OCI-LY1 (cell line): ENCODE measurements at regions not wholly inside any gene's neighbourhood (a gene's known extent, or its start where the extent isn't known, plus 50 kb on each side); places are given as distances from the start of the nearest gene placed in this dataset.

Experiments
- H2AFZ ChIP-seq: fragments of 200-600 bp; sonication (generic), shearing (Covaris generic); 2 replicates; pipeline ENCODE4 v1.6.0; 2014; ENCODE audit warnings: antibody characterized with exemption, mild to moderate bottlenecking, low read length
- H3F3A ChIP-seq: fragments of 200-600 bp; sonication (generic), shearing (Covaris generic); 2 replicates; pipeline ENCODE4 v1.6.0; 2014; ENCODE audit warnings: mild to moderate bottlenecking, antibody characterized with exemption, low read length, moderate library complexity; ENCODE audit not compliant: insufficient read depth
- H3K27ac ChIP-seq: fragments of 200-600 bp; sonication (generic); 2 replicates; pipeline ENCODE4 v1.5.1; 2014; ENCODE audit warnings: low read length, mixed run types, mild to moderate bottlenecking, low read depth; ENCODE audit not compliant: poor library complexity, severe bottlenecking
- H3K27me3 ChIP-seq: fragments of 200-600 bp; sonication (generic); 2 replicates; pipeline ENCODE4 v1.6.0; 2014; ENCODE audit warnings: antibody characterized with exemption, mild to moderate bottlenecking, low read length, moderate library complexity; ENCODE audit not compliant: insufficient read depth
- H3K36me3 ChIP-seq: fragments of 200-600 bp; sonication (generic); 2 replicates; pipeline ENCODE4 v1.6.1; 2014; ENCODE audit warnings: mild to moderate bottlenecking, antibody characterized with exemption, low read length, moderate library complexity, mixed read lengths; ENCODE audit not compliant: insufficient read depth
- H3K4me1 ChIP-seq: fragments of 200-600 bp; sonication (generic); 2 replicates; pipeline ENCODE4 v1.5.1; 2014; ENCODE audit warnings: mild to moderate bottlenecking, low read length, moderate library complexity; ENCODE audit not compliant: insufficient read depth, severe bottlenecking
- H3K4me2 ChIP-seq: fragments of 200-600 bp; sonication (generic), shearing (Covaris generic); 2 replicates; pipeline ENCODE4 v1.6.1; 2014; ENCODE audit warnings: low read length
- H3K4me3 ChIP-seq: fragments of 200-600 bp; sonication (generic); 2 replicates; pipeline ENCODE4 v1.5.1; 2014; ENCODE audit warnings: low read length, low read depth, mild to moderate bottlenecking, mixed read lengths; ENCODE audit not compliant: poor library complexity, severe bottlenecking
- H3K79me2 ChIP-seq: fragments of 200-600 bp; shearing (Covaris generic); 2 replicates; pipeline ENCODE4 v1.6.1; 2016; ENCODE audit warnings: mixed run types, low read length, mixed read lengths; ENCODE audit not compliant: insufficient read depth
- H3K9ac ChIP-seq: fragments of 200-600 bp; sonication (generic), shearing (Covaris generic); 2 replicates; pipeline ENCODE4 v1.6.1; 2014; ENCODE audit warnings: mild to moderate bottlenecking, low read length, mixed read lengths
- H3K9me2 ChIP-seq: fragments of 200-600 bp; sonication (generic), shearing (Covaris generic); 2 replicates; pipeline ENCODE4 v1.6.1; 2014; ENCODE audit warnings: low read depth, mild to moderate bottlenecking, low read length, mixed read lengths
- H3K9me3 ChIP-seq: fragments of 200-600 bp; shearing (Covaris generic); 2 replicates; pipeline ENCODE4 v1.6.1; 2014; ENCODE audit warnings: low read length, mixed read lengths
- H4K20me1 ChIP-seq: fragments of 200-600 bp; sonication (generic), shearing (Covaris generic); 2 replicates; pipeline ENCODE4 v1.6.0; 2016; ENCODE audit warnings: mild to moderate bottlenecking, low read length; ENCODE audit not compliant: insufficient read depth
- EZH2 ChIP-seq: fragments of 200-600 bp; sonication (generic), shearing (Covaris generic); IDR thresholded peaks from 2 replicates; pipeline ENCODE4 v1.8.0; 2017; ENCODE audit warnings: borderline replicate concordance, mixed run types, mild to moderate bottlenecking, antibody characterized with exemption, low read length, moderate library complexity, mixed read lengths
- TF ChIP-seq, protein P1 (sequence below): fragments of 200-600 bp; sonication (generic), shearing (Covaris generic); IDR thresholded peaks from 2 replicates; pipeline ENCODE4 v1.5.1; 2017; ENCODE audit warnings: mild to moderate bottlenecking, antibody characterized with exemption, low read length, moderate library complexity, mixed read lengths

DNA sequence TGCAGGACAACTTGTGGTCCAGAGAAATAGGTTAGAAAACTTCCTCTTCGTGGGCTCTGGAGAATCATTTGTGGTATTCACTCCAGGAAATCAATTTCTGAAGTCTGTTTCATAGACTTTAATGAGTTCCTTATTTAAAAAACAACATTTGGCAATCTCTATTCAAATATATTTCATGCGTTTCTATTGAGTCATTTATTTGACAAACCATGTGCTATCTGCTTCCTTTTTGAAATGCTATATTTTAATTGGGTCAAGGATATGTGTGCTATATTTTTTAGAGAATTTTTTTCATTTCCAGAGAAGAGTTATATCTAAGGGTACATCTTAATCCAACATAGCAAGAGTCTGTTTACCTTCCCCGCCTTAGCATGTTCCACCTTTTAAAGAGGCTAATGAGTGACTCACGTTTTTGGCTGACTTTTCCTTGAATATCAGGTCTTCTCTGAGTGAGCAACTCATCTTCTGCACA, 252.4 kb upstream of the EGLN3 start:
- H3K9ac ChIP-seq, result no peak overlapping the region
- no peaks in the 10 kb centered on the region for H3K9me3 ChIP-seq

DNA sequence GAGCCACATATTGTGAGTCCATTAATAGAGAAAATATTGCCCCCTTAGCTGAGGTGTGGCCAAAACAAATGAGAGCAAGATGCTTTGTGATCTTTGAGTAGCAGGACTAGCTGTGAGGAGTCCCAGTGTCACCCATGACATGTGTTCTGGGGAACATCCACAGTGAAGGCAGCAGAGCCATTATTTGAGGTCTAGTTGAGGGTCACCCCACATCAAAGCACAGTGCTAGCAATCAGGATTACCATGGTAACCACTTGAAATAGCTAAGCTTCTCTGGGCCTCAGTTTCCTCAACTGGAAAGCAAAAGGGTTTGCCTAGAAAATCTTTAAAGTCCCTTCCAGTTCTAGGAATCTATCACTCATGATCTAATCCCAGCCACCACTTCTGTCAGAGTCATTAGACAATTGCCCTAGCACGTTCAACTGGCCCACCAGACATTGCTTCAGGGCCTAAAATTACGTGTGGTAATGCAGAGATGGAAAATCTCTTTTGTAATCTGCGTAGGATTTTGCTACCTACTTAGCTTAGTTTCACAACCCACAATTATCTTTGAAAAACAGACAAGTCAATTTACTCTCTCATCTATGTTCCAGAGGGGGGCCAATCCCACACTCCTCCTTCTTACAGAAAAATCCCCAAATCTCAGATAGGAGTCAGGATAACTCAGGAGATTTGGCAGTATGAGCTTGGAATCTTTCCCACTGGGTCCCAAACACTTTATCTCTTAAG, 251.2 kb upstream of the EGLN3 start:
- H3K36me3 ChIP-seq, result no peaks in the 10 kb centered on the region
- H3K27ac ChIP-seq, result no peak overlapping the region
- no peaks in the 10 kb centered on the region for H3K4me1 ChIP-seq
- no peak overlapping the region for H3K4me3 ChIP-seq
- H3K27me3 ChIP-seq, result no peaks in the 10 kb centered on the region
- TF ChIP-seq EZH2, result no peak
- TF ChIP-seq, protein P1, sequence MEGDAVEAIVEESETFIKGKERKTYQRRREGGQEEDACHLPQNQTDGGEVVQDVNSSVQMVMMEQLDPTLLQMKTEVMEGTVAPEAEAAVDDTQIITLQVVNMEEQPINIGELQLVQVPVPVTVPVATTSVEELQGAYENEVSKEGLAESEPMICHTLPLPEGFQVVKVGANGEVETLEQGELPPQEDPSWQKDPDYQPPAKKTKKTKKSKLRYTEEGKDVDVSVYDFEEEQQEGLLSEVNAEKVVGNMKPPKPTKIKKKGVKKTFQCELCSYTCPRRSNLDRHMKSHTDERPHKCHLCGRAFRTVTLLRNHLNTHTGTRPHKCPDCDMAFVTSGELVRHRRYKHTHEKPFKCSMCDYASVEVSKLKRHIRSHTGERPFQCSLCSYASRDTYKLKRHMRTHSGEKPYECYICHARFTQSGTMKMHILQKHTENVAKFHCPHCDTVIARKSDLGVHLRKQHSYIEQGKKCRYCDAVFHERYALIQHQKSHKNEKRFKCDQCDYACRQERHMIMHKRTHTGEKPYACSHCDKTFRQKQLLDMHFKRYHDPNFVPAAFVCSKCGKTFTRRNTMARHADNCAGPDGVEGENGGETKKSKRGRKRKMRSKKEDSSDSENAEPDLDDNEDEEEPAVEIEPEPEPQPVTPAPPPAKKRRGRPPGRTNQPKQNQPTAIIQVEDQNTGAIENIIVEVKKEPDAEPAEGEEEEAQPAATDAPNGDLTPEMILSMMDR, result no peak
- H4K20me1 ChIP-seq, result no peaks in the 10 kb centered on the region
- no peaks in the 10 kb centered on the region for H3K9me2 ChIP-seq
- no peaks in the 10 kb centered on the region for H3K79me2 ChIP-seq
- H3F3A ChIP-seq, result no peaks in the 10 kb centered on the region
- no peak overlapping the region for H3K9ac ChIP-seq
- H3K9me3 ChIP-seq, result no peaks in the 10 kb centered on the region
- no peak overlapping the region for H2AFZ ChIP-seq
- no peak overlapping the region for H3K4me2 ChIP-seq

More for the DNA sequence above, 252.4 kb upstream of the EGLN3 start:
- no peak overlapping the region for H3K4me2 ChIP-seq
- H3K36me3 ChIP-seq, result no peaks in the 10 kb centered on the region
- H3K27me3 ChIP-seq, result no peaks in the 10 kb centered on the region
- H4K20me1 ChIP-seq, result no peaks in the 10 kb centered on the region
- H2AFZ ChIP-seq, result no peak overlapping the region
- H3K27ac ChIP-seq, result no peak overlapping the region
- H3K4me3 ChIP-seq, result no peak overlapping the region
- no peaks in the 10 kb centered on the region for H3K79me2 ChIP-seq
- H3K9me2 ChIP-seq, result no peaks in the 10 kb centered on the region
- H3F3A ChIP-seq, result no peaks in the 10 kb centered on the region
- H3K4me1 ChIP-seq, result no peaks in the 10 kb centered on the region
- TF ChIP-seq, protein P1, result no peak
- TF ChIP-seq EZH2, result no peak

DNA sequence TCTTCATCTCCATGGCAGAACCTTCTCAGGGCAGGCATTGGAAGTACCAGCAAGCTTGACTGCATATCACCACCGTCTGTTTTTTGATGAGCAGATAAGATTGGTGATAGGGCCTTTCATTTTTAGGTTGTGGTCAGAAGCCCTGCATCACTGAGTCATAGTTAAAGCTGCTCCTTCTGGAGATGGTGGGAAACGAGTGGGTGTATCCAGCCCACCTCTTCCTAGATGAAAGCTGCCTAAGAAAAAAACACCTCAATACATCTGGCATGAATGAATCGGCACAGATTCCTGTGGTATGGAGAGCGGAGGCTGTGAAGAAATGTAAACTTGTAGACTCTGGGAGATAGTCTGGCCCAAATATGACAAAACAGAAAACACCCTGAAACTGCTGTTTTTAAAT, 248.7 kb upstream of the EGLN3 start:
- Histone ChIP-seq H3F3A (no peaks in the 10 kb centered on the region), H3K79me2 (no peaks in the 10 kb centered on the region), H3K4me1 (no peaks in the 10 kb centered on the region), H4K20me1 (no peaks in the 10 kb centered on the region), H3K9ac (no peak overlapping the region), H3K27me3 (no peaks in the 10 kb centered on the region), H3K9me2 (no peaks in the 10 kb centered on the region), H3K9me3 (no peaks in the 10 kb centered on the region), H3K27ac (no peak overlapping the region), H3K4me3 (no peak overlapping the region), H2AFZ (no peak overlapping the region), H3K4me2 (no peak overlapping the region), H3K36me3 (no peaks in the 10 kb centered on the region)
- no peak for TF ChIP-seq EZH2

DNA sequence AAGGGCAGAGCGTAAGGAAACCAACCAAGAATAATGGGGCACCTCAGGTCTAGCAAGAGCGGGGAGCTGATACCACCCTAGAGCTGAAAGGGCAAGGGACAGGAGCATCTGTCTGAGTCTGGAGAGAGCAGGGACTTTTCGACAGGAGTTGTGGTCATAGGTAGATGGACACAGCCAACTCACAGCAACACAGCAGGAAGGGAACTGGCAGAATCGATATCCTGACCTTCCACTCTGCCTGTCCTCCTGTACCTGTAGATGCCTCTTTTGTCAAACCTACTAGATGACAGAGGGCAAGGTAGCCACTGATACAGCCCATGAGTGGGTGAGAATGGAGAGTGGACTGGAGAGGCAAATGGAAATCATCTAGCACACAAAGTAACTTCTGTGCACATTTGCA, 247.2 kb upstream of the EGLN3 start:
- no peaks in the 10 kb centered on the region for H3F3A ChIP-seq
- H3K27ac ChIP-seq, result no peak overlapping the region
- TF ChIP-seq, protein P1, result no peak
- TF ChIP-seq EZH2, result no peak
- H2AFZ ChIP-seq, result no peak overlapping the region
- no peak overlapping the region for H3K4me2 ChIP-seq
- H3K4me1 ChIP-seq, result no peaks in the 10 kb centered on the region
- H4K20me1 ChIP-seq, result no peaks in the 10 kb centered on the region
- no peaks in the 10 kb centered on the region for H3K36me3 ChIP-seq
- H3K9me3 ChIP-seq, result no peaks in the 10 kb centered on the region
- no peaks in the 10 kb centered on the region for H3K79me2 ChIP-seq
- no peak overlapping the region for H3K4me3 ChIP-seq
- H3K9me2 ChIP-seq, result no peaks in the 10 kb centered on the region
- no peak overlapping the region for H3K9ac ChIP-seq
- no peaks in the 10 kb centered on the region for H3K27me3 ChIP-seq
